ENCODE measurements at regions not wholly inside any gene's neighbourhood (a gene's known extent, or its start where the extent isn't known, plus 50 kb on each side); places are given as distances from the start of the nearest gene placed in this dataset.

- TF ChIP-seq GATA2 (IDR thresholded peaks at IDR 0.05; ENCODE audit: low read depth, low read length) (no peak), GATA3 (IDR thresholded peaks at IDR 0.05; ENCODE audit: low read depth, low read length) (no peak)
Measured at GRCh38 chr21:24395320-24395923, 1211.9 kb downstream of the MRPL39 start.
